ENCODE measurements at regions not wholly inside any gene's neighbourhood (a gene's known extent, or its start where the extent isn't known, plus 50 kb on each side); places are given as distances from the start of the nearest gene placed in this dataset.

DNA sequence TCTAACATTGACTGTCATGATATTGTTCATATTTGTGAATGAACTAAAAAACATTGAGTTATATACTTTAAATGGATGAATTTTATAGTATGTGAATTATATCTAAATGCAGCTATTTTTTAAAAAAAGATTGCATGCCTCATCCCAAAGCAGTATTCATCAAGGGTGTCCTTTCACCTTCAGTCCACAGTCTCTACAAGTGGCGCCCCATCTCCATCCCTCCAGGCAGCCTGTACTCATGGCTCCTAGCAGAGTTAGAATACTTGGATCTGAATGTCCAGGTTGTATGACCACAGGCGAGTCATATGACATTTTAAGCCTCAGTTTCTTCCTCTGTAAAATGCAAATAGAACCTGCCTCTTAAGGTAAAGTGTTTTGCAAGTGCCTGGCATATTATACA, 69.8 kb downstream of the TMEM100 start:
- H3K4me1 ChIP-seq (ENCODE audit: control insufficient read depth, insufficient read depth, low read length), result no peaks in the 10 kb centered on the region
- ChIA-PET POLR2A (no interaction called here), CTCF (interaction anchor here (0.5 to 1.0 kb wide), 3 partner anchors 11 to 83 kb away, joined by 3 to 4 read pairs (median 3); no protein-coding TSS in a partner anchor)
- TF ChIP-seq, protein P1, sequence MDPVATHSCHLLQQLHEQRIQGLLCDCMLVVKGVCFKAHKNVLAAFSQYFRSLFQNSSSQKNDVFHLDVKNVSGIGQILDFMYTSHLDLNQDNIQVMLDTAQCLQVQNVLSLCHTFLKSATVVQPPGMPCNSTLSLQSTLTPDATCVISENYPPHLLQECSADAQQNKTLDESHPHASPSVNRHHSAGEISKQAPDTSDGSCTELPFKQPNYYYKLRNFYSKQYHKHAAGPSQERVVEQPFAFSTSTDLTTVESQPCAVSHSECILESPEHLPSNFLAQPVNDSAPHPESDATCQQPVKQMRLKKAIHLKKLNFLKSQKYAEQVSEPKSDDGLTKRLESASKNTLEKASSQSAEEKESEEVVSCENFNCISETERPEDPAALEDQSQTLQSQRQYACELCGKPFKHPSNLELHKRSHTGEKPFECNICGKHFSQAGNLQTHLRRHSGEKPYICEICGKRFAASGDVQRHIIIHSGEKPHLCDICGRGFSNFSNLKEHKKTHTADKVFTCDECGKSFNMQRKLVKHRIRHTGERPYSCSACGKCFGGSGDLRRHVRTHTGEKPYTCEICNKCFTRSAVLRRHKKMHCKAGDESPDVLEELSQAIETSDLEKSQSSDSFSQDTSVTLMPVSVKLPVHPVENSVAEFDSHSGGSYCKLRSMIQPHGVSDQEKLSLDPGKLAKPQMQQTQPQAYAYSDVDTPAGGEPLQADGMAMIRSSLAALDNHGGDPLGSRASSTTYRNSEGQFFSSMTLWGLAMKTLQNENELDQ (tag by site-specific recombination; IDR thresholded peaks at IDR 0.05; ENCODE audit: low read depth), result no peak
- no peak for TF ChIP-seq ZBTB21 (tag by site-specific recombination; IDR thresholded peaks at IDR 0.05)
- no peak for TF ChIP-seq ZNF501 (tag by site-specific recombination; IDR thresholded peaks at IDR 0.05)
- H3K9me3 ChIP-seq (ENCODE audit: control insufficient read depth, insufficient read depth, low read depth, low read length), result no peaks in the 10 kb centered on the region
- no peak overlapping the region for H3K4me3 ChIP-seq (ENCODE audit: low read depth, low read length)
- no peak overlapping the region for H3K27ac ChIP-seq (ENCODE audit: extremely low read depth, low read depth, low read length)
- no peaks in the 10 kb centered on the region for H3K36me3 ChIP-seq (ENCODE audit: control insufficient read depth in 2 of 2, insufficient read depth in 1 of 2, low read length in 2 of 2)

DNA sequence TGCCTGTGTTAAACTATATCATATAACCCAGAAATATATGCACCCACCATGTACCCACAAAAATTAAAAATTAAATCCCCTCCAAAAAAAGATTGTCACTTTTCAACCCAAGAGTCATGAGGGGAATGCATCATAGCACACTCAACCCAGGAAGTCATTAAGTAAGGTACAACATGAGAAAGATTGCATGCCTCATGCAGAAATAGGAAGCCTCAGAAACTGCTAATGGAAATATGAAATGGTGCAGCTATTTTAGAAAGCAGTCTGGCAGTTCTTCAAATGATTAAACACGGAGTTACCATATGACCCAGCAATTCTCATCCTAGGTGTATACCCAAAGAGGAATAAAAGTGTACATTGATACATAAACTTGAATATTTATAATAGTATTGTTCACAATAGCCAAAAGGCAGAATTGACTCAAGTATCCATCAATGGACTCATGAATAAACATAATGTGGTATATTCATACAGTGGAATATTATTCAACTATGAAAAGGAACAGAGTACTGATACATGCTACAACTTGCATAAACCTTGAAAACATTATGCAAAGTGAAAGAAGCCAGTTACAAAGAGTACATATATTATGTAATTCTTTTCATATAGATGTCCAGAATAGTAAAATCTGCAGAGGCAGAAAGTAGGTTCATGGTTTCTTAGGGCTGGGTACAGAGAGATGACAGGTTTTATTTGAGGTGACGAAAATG, 70.4 kb downstream of the TMEM100 start:
- no peaks in the 10 kb centered on the region for H3K36me3 ChIP-seq (ENCODE audit: control insufficient read depth in 2 of 2, insufficient read depth in 1 of 2, low read length in 2 of 2)
- CTCF ChIA-PET, result interaction anchor here (0.7 to 3.1 kb wide), 4 partner anchors 10 to 72 kb away, joined by 3 to 15 read pairs (median 3); no protein-coding TSS in a partner anchor
- H3K4me3 ChIP-seq (ENCODE audit: low read depth, low read length), result no peak overlapping the region
- H3K9me3 ChIP-seq (ENCODE audit: control insufficient read depth, insufficient read depth, low read depth, low read length), result no peaks in the 10 kb centered on the region
- TF ChIP-seq ZEB2 (tag by site-specific recombination; IDR thresholded peaks at IDR 0.05), result no peak
- TF ChIP-seq ZNF114 (tag by site-specific recombination; IDR thresholded peaks at IDR 0.05), result no peak
- TF ChIP-seq FEZF1 (tag by site-specific recombination; IDR thresholded peaks at IDR 0.05), result no peak
- TF ChIP-seq ZNF138 (tag by site-specific recombination; IDR thresholded peaks at IDR 0.05; ENCODE audit: borderline replicate concordance), result no peak
- TF ChIP-seq ZBTB7A (tag by site-specific recombination; IDR thresholded peaks at IDR 0.05; ENCODE audit: low read depth), result no peak
- no peak for TF ChIP-seq ZNF221 (tag by site-specific recombination; IDR thresholded peaks at IDR 0.05; ENCODE audit: borderline replicate concordance)
- no peak for TF ChIP-seq ZNF747 (tag by site-specific recombination; IDR thresholded peaks at IDR 0.05)
- TF ChIP-seq GLIS2 (tag by site-specific recombination; IDR thresholded peaks at IDR 0.05), result no peak
- no peak for TF ChIP-seq ZNF658 (tag by site-specific recombination; IDR thresholded peaks at IDR 0.05)
- TF ChIP-seq, protein P2, sequence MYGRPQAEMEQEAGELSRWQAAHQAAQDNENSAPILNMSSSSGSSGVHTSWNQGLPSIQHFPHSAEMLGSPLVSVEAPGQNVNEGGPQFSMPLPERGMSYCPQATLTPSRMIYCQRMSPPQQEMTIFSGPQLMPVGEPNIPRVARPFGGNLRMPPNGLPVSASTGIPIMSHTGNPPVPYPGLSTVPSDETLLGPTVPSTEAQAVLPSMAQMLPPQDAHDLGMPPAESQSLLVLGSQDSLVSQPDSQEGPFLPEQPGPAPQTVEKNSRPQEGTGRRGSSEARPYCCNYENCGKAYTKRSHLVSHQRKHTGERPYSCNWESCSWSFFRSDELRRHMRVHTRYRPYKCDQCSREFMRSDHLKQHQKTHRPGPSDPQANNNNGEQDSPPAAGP (tag by site-specific recombination; IDR thresholded peaks at IDR 0.05), result no peak
- TF ChIP-seq, protein P3, sequence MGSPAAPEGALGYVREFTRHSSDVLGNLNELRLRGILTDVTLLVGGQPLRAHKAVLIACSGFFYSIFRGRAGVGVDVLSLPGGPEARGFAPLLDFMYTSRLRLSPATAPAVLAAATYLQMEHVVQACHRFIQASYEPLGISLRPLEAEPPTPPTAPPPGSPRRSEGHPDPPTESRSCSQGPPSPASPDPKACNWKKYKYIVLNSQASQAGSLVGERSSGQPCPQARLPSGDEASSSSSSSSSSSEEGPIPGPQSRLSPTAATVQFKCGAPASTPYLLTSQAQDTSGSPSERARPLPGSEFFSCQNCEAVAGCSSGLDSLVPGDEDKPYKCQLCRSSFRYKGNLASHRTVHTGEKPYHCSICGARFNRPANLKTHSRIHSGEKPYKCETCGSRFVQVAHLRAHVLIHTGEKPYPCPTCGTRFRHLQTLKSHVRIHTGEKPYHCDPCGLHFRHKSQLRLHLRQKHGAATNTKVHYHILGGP (tag by site-specific recombination; IDR thresholded peaks at IDR 0.05), result no peak
- TF ChIP-seq, protein P4, sequence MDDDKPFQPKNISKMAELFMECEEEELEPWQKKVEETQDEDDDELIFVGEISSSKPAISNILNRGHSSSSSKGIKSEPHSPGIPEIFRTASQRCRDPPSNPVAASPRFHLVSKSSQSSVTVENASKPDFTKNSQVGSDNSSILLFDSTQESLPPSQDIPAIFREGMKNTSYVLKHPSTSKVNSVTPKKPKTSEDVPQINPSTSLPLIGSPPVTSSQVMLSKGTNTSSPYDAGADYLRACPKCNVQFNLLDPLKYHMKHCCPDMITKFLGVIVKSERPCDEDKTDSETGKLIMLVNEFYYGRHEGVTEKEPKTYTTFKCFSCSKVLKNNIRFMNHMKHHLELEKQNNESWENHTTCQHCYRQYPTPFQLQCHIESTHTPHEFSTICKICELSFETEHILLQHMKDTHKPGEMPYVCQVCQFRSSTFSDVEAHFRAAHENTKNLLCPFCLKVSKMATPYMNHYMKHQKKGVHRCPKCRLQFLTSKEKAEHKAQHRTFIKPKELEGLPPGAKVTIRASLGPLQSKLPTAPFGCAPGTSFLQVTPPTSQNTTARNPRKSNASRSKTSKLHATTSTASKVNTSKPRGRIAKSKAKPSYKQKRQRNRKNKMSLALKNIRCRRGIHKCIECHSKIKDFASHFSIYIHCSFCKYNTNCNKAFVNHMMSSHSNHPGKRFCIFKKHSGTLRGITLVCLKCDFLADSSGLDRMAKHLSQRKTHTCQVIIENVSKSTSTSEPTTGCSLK (tag by site-specific recombination; IDR thresholded peaks at IDR 0.05), result no peak
- no peak for TF ChIP-seq ZNF670 (tag by site-specific recombination; IDR thresholded peaks at IDR 0.05; ENCODE audit: low read depth)
- TF ChIP-seq ZNF302 (tag by site-specific recombination; IDR thresholded peaks at IDR 0.05; ENCODE audit: low read depth), result no peak
- TF ChIP-seq ZNF571 (tag by site-specific recombination; IDR thresholded peaks at IDR 0.05), result no peak
- no peak for TF ChIP-seq YY1 (tag by site-specific recombination; IDR thresholded peaks at IDR 0.05)
- no peak for TF ChIP-seq HOXC10 (CRISPR knock-in tag; IDR thresholded peaks at IDR 0.05)
- TF ChIP-seq ZNF610 (tag by site-specific recombination; IDR thresholded peaks at IDR 0.05; ENCODE audit: borderline replicate concordance), result no peak
- TF ChIP-seq, protein P5, sequence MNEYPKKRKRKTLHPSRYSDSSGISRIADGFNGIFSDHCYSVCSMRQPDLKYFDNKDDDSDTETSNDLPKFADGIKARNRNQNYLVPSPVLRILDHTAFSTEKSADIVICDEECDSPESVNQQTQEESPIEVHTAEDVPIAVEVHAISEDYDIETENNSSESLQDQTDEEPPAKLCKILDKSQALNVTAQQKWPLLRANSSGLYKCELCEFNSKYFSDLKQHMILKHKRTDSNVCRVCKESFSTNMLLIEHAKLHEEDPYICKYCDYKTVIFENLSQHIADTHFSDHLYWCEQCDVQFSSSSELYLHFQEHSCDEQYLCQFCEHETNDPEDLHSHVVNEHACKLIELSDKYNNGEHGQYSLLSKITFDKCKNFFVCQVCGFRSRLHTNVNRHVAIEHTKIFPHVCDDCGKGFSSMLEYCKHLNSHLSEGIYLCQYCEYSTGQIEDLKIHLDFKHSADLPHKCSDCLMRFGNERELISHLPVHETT (tag by site-specific recombination; IDR thresholded peaks at IDR 0.05), result no peak
- TF ChIP-seq ZNF2 (tag by site-specific recombination; IDR thresholded peaks at IDR 0.05), result no peak
- H3K4me1 ChIP-seq (ENCODE audit: control insufficient read depth, insufficient read depth, low read length), result no peaks in the 10 kb centered on the region
- POLR2A ChIA-PET, result no interaction called here
- no peak overlapping the region for H3K27ac ChIP-seq (ENCODE audit: extremely low read depth, low read depth, low read length)

All from HEK293 (cell line).